ENCODE measurements at regions not wholly inside any gene's neighbourhood (a gene's known extent, or its start where the extent isn't known, plus 50 kb on each side); places are given as distances from the start of the nearest gene placed in this dataset.

- TF ChIP-seq GATA2 (IDR thresholded peaks at IDR 0.05; ENCODE audit: low read depth, low read length): no peak
- no peak for TF ChIP-seq GATA3 (IDR thresholded peaks at IDR 0.05; ENCODE audit: low read depth, low read length)
These were observed 640.0 kb downstream of the TUSC7 start for GRCh38 chr3:117349566-117349965.
